Thyroid gland (tissue), 4 donors: ENCODE measurements at regions not wholly inside any gene's neighbourhood (a gene's known extent, or its start where the extent isn't known, plus 50 kb on each side); places are given as distances from the start of the nearest gene placed in this dataset.

Experiments used
- DNase-seq, 2 donors: peaks; one replicate each; pipeline ENCODE4 v3.0.0-alpha.2; 2019
- H3K27ac ChIP-seq, 3 donors: fragments of 200-600 bp; sonication (generic); 1 replicate in 2 of 3; 2 replicates in 1 of 3; pipeline ENCODE4 v1.5.1; 2016 to 2019; ENCODE audit warnings: mild to moderate bottlenecking in 1 of 3, moderate library complexity in 1 of 3
- H3K27me3 ChIP-seq: fragments of 200-600 bp; sonication (generic); one replicate; pipeline ENCODE4 v1.5.1; 2019
- H3K36me3 ChIP-seq, 2 donors: fragments of 200-600 bp; sonication (generic); one replicate each; pipeline ENCODE4 v1.5.1; 2016 to 2019
- H3K4me1 ChIP-seq, 2 donors: fragments of 200-600 bp; sonication (generic); one replicate each; pipeline ENCODE4 v1.5.1; 2017 to 2019
- H3K4me3 ChIP-seq, 3 donors: fragments of 200-600 bp; sonication (generic); replicated peaks in 1 of 3; 1 replicate in 2 of 3; 2 replicates in 1 of 3; pipeline ENCODE4 v1.5.1; 2016; ENCODE audit warnings: mild to moderate bottlenecking in 1 of 3
- H3K9me3 ChIP-seq: fragments of 200-600 bp; sonication (generic); one replicate; pipeline ENCODE4 v1.5.1; 2017
- CTCF ChIP-seq, 6 experiments: fragments of 200-600 bp in 3 of 6; fragments of 450-650 bp in 3 of 6; sonication (generic) in 3 of 6; IDR thresholded peaks; one replicate each; pipeline ENCODE4 v1.5.1; 2016 to 2019; ENCODE audit warnings: antibody characterized with exemption in 6 of 6, mild to moderate bottlenecking in 2 of 6, inconsistent platforms in 1 of 6, moderate library complexity in 1 of 6
- POLR2A ChIP-seq, 2 donors: fragments of 450-650 bp; IDR thresholded peaks; one replicate each; pipeline ENCODE4 v1.6.1; 2017; ENCODE audit warnings: antibody characterized with exemption in 2 of 2, mild to moderate bottlenecking in 2 of 2, moderate library complexity in 1 of 2
- WGBS, 2 donors: methylation state at CpG; one replicate each; pipeline ENCODE4 v1.1.5; 2017; 5-methylcytosine and 5-hydroxymethylcytosine counted together
- intact Hi-C: fragments of 100-400 bp; cut with DNase I; formaldehyde crosslinking; loops from one replicate; pipeline ENCODE4 v1.15.1; 2023

GRCh38 chr10:33460505-33461294 is 126.2 kb upstream of the NRP1 start:
- Histone ChIP-seq H3K27me3 (no peaks in the 10 kb centered on the region), H3K36me3 (no peaks in the 10 kb centered on the region), H3K4me3 (no peak overlapping the region), H3K9me3 (no peaks in the 10 kb centered on the region), H3K4me1 (peaks cover 0 to 15% of the 10 kb centered on the region in 2 donors), H3K27ac (no peak overlapping the region)
- TF ChIP-seq CTCF (IDR thresholded peaks at IDR 0.05) (no peak), POLR2A (IDR thresholded peaks at IDR 0.05) (no peak)
- peak; percentile 48 to 67 for DNase-seq
- WGBS, 2 donors = 58 to 70% methylated on average over 5 of the region's 5 CpGs
- intact Hi-C loops = no loop called here

GRCh38 chr10:33459602-33460001 is 125.1 kb upstream of the NRP1 start:
- no peak overlapping the region for H3K27ac ChIP-seq
- no peak for TF ChIP-seq POLR2A (IDR thresholded peaks at IDR 0.05)
- no peak for TF ChIP-seq CTCF (IDR thresholded peaks at IDR 0.05)

GRCh38 chr10:33455029-33455428 is 120.6 kb upstream of the NRP1 start:
- no peak for DNase-seq
- TF ChIP-seq CTCF (IDR thresholded peaks at IDR 0.05) (no peak), POLR2A (IDR thresholded peaks at IDR 0.05) (no peak)
- intact Hi-C loops = no loop called here
- H3K27ac ChIP-seq = no peak overlapping the region
- no peak overlapping the region for H3K4me3 ChIP-seq
- no peaks in the 10 kb centered on the region for H3K9me3 ChIP-seq
- H3K4me1 ChIP-seq = peaks cover 6 to 12% of the 10 kb centered on the region in 2 donors
- no peaks in the 10 kb centered on the region for H3K27me3 ChIP-seq
- 75 to 84% methylated on average over 2 of the region's 2 CpGs for WGBS, 2 donors
- H3K36me3 ChIP-seq = no peaks in the 10 kb centered on the region

More at GRCh38 chr10:33459602-33460001, 125.1 kb upstream of the NRP1 start:
- H3K9me3 ChIP-seq = no peaks in the 10 kb centered on the region
- no peaks in the 10 kb centered on the region for H3K27me3 ChIP-seq
- H3K4me1 ChIP-seq = peaks cover 0 to 15% of the 10 kb centered on the region in 2 donors
- intact Hi-C loops = no loop called here
- no peak overlapping the region for H3K4me3 ChIP-seq
- no peaks in the 10 kb centered on the region for H3K36me3 ChIP-seq
- DNase-seq = peak in 1 of 2 donors; percentile 17
- 78 to 87% methylated on average over 5 of the region's 5 CpGs for WGBS, 2 donors

GRCh38 chr10:33454554-33454953 is 120.1 kb upstream of the NRP1 start:
- H3K27me3 ChIP-seq = no peaks in the 10 kb centered on the region
- intact Hi-C loops = no loop called here
- DNase-seq = no peak
- peaks cover 6 to 11% of the 10 kb centered on the region in 2 donors for H3K4me1 ChIP-seq
- no peak overlapping the region for H3K27ac ChIP-seq
- WGBS, 2 donors = 94 to 95% methylated on average over 2 of the region's 2 CpGs
- no peaks in the 10 kb centered on the region for H3K36me3 ChIP-seq
- no peak for TF ChIP-seq POLR2A (IDR thresholded peaks at IDR 0.05)
- no peak for TF ChIP-seq CTCF (IDR thresholded peaks at IDR 0.05)
- no peak overlapping the region for H3K4me3 ChIP-seq
- H3K9me3 ChIP-seq = no peaks in the 10 kb centered on the region
